ENCODE measurements at regions not wholly inside any gene's neighbourhood (a gene's known extent, or its start where the extent isn't known, plus 50 kb on each side); places are given as distances from the start of the nearest gene placed in this dataset.
A peak's percentile ranks its signal among the peaks of the same experiment; 100 is the strongest.

DNA sequence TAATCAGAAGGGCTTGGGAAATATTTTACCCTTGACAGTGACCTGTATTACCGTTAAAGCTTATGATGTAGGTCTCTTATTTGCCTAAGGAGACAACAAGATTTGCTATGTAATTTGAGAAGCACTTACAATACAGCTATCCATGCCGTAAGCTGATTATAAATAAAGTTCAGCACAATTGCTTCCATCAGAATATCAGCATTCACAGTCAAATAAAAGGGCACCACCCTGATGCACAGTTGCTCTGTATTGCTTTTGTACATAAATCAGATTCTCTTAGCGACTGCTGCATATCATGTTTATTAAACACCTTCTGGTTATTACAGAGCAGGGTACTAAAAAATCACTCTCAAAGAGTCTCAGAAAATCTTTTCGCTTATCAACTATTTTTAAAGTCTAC is 67.3 kb upstream of the VRK1 start:
- no peak for DNase-seq

DNA sequence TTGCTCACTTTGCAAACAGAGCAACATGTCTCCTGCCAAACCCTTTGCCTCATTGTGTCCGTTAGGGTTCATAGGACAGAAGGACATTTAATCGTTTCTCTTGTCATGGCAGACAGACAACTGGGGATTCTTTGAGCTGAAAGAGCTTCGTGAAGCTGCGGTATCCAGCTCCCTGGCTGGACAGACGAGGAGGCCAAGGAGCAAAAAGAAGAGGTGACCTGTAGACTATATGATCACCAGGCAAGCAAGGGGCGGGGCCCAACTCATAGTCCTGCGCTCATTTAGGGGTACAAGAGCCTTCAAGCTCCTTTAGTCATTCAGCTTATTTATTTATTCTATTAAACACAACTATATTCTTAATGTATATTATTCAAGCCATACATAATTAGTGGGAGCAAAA is 66.8 kb upstream of the VRK1 start:
- no peak for DNase-seq

DNA sequence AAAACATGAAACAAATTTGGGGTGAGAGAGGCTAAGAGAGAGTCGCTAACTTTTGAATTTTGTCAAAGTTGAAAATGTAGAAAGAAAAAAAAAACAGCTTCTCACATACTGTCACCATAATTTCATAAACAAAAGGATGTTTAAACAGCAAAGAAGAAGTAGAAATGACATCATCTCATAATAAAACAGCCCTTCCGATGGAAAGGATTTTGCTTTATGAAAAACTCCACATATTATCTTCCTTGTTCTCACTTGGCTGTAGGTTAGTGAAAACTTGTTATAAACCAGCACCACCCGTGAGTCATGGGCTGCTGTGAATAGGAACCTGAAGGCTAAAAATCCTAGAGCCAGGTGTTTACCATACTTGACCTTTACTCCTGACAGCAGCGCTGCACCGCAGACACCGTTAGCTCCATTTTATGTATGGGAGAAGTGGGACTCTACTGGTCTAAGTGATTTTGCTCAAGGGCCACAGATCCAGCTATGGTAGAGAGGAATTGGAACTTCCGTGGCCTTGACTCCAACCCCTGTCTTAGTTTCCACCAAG is 63.0 kb upstream of the VRK1 start:
- no peak for DNase-seq

DNA sequence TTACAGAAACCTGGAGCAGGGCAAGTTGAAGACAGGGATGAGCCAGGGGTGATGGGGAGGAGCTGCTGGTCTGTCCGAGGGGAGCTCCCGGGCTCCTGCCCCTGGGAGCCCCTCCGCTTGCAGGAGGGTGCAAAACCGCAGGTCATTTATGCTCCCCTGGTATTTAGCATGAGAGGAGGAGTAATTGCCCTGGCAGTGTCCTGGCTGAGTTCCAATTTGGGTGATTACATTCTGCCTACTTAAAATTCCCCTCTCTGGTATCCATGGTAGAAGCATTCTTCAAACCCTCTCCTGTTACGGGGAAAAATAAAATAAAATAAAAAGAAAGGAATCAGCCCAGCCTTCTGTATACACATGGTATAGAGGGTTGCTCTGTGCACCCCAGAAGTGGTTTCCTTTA is 61.7 kb upstream of the VRK1 start:
- no peak for DNase-seq

DNA sequence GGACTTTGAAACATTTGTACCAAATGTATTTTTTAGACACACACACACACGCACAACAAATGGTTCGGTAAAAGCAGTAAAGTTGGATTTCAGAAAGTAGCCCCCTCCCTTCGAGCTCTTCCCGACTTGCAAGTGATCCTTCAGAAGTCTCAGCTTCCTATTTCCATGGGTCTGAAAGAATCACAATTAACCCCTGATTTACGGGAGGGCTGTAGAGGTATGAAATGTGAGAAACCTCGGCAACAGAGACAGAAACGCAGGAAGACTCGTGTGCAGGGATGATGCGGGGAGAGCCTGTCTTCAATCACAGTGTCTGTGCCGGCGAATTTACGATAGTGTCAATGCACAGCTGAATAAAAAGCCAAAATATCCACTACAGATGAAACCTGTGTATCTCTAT is 60.7 kb upstream of the VRK1 start:
- no peak for DNase-seq

DNA sequence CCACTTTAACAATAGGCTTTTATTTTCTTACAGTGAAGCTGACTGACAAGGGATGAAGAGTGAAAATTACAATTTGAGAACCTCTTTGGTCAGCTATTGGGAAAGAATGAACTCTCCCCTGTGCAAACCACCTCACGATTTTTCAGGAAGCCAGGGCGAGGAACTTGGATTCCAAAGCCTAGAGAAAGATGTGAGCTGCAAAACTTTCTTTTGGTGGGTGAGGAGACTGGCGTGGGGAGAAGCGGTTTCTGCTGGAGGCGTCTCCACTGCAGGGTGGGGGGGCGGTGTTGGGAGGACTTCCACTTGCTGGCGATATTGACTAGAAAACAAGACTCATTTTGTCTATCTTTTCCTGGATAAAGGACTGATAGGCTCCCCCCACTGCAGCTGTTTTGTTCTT is 59.3 kb upstream of the VRK1 start:
- DNase-seq, result no peak

DNA sequence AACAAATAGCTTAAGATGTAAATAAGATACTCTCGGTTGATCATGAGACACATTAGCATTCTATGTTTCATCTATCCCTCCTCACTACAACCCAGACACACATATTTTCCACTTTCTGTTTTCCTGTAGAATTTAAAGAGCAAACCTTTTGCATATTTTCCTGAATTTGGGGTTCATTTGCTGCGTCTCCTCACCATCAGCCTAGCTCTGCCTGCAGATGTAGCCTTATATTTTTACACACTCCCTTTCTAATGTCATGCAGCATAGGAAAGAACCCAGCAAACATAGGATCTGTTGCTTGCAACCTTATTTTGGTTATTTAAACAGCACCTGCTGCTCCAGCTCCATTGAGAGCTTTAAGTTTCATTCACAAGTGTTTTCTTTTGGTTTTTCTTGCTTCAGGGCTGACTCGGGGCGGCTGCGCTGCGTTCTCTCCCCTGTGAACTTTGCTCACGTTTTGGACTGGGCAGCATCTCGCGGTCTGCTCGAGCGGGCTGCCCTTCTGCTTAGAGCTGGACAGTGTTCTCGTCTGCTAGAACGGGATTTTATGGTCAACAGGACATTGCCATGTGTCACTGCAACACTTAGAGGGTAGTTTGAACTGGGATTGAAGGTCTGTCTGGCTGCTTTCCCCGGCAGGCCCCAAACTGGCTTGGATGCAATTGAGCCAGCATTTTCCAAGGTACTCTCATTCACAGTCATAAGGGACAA is 57.8 kb upstream of the VRK1 start:
- no peak for DNase-seq

DNA sequence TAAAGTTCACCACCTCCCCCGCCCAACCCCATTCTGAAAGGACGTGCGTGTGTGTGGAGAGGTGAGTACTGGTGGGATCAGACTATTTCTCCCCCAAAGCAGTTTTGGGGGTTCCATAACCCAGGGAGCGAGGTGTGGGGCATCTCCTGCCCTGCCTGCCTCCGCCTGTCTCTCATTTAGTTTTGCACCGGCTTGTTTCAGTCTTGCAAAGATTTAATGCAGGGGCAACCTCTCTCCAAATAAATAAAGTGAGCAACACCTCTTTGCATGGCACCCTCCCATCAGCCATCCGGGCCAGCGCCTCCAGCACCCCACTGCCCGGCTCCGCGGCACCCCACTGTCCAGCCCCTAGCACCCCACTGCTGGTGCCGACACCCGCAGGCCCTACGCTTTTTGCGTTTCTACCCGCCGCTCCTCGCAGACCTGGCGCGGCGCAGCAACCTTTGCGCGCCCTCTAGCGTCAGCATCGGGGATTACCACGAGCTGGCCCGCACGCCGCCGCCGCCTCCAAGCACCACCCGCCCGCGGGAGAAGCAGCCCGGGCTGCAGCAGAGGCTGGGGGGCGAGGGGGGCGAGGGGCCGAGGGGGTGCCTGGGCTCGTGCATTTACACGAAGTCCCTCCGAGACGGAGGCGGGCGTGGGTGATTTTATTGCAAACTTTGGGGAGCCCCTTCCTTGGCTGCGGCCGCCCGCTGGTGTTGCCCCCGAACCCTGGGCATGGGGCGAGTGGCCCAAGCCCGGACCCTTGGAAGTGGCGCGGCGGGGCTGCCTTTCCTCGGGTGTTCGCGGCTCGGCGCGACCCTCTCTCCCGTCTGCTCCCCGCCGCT is 55.8 kb upstream of the VRK1 start:
- DNase-seq, result peak; percentile 37 to 40

DNA sequence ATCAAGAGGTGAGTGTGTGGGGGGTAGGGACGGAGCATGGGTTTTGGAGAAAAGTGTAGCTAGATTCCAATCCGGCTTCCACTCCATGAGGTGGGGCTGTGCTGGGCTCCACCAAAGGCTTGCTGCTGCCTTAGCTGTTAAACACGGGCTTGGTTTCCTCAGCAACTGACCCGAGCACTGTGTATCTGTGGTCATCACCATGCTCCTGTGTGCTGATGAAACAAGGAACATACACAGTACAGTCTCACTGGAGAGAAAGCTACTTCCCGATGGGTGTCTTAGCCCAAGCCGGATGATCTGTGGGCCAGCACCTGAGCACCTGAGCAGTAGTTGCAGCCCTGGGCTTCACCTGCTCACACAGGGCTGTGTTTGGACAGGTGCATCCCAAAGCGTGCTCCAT is 52.9 kb upstream of the VRK1 start:
- no peak for DNase-seq

DNA sequence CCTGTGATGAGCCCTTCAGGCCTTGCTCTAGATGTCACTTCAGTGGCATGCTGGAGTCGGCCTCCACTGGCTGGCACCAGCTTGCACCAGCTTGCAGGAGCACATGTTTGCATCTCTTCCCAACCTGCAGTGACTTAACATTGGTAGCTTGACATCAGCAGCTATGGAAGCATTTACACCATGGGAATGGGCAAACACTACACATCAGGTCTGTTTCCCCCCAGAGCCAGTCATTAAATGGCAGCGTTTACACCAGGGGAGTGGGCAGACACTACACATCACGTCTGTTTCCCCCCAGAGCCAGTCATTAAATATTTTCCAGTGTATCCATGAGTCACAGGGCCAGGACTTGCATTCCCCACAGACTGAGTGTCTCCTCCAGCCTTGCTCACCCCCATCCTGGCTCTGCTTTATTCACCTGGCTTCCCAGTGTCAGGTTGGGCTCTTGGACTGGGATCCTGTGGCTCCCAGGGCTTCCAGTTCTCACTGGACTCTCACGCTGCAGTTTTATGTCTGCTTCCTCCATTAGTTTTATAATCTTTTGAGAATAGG is 51.6 kb upstream of the VRK1 start:
- no peak for DNase-seq

DNA sequence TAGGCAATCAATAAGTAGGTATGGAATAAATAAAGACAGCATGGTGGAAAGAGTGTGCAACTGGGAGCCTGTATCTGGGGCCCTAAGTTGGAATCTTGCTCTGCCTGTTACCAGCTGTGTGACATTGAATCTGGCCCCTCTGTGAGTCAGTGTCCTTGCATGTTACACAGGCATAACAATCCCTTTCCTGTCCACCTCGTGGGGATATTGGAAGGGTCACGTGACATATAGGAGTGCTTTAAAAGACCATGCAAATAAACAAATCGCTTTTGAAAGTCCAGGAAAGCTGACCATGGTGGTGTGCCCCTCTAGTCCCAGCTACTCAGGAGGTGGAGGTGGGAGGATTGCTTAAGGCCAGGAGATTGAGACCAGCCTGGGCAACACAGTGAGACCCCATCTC is 51.1 kb upstream of the VRK1 start:
- no peak for DNase-seq

DNA sequence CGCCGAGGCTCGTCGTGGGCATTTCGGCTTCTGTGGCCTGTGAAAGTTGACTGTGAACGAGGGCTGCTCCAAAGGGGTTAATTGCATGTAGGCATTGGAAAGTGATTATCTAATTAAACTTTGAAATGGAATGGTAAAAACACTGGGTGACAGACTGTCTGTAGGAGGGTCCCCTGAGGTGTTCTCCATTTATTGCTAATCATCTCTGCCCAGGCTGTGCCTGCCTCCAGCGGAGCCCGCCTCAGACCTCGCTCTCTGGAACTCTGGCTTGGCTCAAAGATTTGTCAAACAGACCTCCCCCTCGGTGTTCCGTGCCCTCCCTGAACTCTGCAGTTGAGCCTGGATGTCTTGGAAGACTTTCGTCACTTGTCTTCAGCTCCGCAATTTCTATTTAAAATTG is 50.2 kb upstream of the VRK1 start:
- DNase-seq, result no peak
